ENCODE measurements at regions not wholly inside any gene's neighbourhood (a gene's known extent, or its start where the extent isn't known, plus 50 kb on each side); places are given as distances from the start of the nearest gene placed in this dataset.
A peak's percentile ranks its signal among the peaks of the same experiment; 100 is the strongest.

DNA sequence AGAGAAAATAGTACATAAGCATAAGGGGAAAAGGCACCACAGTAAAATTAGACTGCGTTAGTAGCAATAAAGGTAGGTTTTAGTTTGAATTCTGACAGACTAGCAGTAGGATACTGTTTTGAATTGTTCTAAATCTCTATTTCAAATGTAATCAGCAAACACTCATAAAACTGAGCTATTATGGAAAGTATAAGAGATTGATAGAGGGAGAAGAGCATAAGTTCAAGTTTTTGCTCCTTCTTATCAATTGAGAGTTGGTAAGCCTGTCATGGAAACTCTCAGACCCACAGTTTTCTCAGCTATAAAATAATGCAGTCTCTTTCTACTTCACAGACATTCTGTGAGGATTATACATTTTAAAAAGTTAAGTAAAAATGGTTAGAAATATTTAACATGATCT lies 840.2 kb upstream of the CNTN5 start:
- H3K4me3 ChIP-seq (ENCODE audit: low read depth, low read length): no peak overlapping the region
- no peak for DNase-seq
- no peak overlapping the region for H3K27ac ChIP-seq
- no peaks in the 10 kb centered on the region for H3K36me3 ChIP-seq (replicated peaks)
- TF ChIP-seq, protein P1, sequence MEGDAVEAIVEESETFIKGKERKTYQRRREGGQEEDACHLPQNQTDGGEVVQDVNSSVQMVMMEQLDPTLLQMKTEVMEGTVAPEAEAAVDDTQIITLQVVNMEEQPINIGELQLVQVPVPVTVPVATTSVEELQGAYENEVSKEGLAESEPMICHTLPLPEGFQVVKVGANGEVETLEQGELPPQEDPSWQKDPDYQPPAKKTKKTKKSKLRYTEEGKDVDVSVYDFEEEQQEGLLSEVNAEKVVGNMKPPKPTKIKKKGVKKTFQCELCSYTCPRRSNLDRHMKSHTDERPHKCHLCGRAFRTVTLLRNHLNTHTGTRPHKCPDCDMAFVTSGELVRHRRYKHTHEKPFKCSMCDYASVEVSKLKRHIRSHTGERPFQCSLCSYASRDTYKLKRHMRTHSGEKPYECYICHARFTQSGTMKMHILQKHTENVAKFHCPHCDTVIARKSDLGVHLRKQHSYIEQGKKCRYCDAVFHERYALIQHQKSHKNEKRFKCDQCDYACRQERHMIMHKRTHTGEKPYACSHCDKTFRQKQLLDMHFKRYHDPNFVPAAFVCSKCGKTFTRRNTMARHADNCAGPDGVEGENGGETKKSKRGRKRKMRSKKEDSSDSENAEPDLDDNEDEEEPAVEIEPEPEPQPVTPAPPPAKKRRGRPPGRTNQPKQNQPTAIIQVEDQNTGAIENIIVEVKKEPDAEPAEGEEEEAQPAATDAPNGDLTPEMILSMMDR (IDR thresholded peaks at IDR 0.05; ENCODE audit: low read depth, low read length, missing control alignments): no peak
- in situ Hi-C loops (cut with HindIII; ENCODE audit: low pct_ligation_motif_present, low sequenced_read_pairs): no loop called here
- H3K27me3 ChIP-seq (replicated peaks): no peaks in the 10 kb centered on the region

DNA sequence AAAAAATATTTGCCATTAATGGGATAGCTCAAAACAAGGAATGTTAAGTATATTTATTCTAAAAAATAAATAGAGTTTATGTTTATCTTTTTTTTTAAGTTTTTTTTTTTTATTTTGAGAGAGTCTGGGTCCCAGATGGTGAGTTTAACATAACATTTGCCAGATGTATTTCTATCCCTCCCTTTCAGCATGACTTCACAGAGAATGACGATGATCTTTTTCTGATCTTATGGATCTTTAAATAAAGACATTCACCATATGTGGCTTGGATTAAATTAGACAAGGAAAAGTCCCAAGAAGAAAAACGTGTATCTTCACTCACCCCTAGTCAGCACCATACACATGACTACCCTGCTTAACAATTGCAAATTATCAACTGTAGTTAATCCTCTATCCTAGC lies 839.8 kb upstream of the CNTN5 start:
- in situ Hi-C loops (cut with HindIII; ENCODE audit: low pct_ligation_motif_present, low sequenced_read_pairs): no loop called here
- TF ChIP-seq, protein P1 (IDR thresholded peaks at IDR 0.05; ENCODE audit: low read depth, low read length, missing control alignments): no peak
- no peaks in the 10 kb centered on the region for H3K36me3 ChIP-seq (replicated peaks)

DNA sequence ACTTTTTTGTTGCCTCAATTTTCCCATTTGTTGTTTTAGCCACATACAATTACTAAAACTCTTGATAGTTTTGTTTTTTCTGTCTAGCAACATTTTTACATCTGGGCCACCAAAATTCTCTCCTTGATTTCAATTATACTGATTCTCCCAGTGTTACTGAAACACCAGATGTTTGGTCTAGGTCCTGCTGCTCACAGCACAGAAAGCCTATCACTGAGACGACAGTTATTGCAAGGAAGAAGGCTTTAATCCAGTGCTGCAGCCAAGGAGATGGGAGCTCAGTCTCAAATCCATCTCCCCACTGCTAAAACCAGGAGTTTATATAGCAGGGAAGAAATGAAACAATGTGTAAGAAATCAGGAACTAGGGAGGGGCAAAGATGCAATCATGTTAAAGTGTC lies 837.7 kb upstream of the CNTN5 start:
- TF ChIP-seq, protein P1 (IDR thresholded peaks at IDR 0.05; ENCODE audit: low read depth, low read length, missing control alignments): no peak
- H3K36me3 ChIP-seq (replicated peaks): no peaks in the 10 kb centered on the region
- no peak for DNase-seq
- H3K27ac ChIP-seq: no peak overlapping the region
- H3K4me3 ChIP-seq (ENCODE audit: low read depth, low read length): no peak overlapping the region
- in situ Hi-C loops (cut with HindIII; ENCODE audit: low pct_ligation_motif_present, low sequenced_read_pairs): no loop called here
- no peaks in the 10 kb centered on the region for H3K27me3 ChIP-seq (replicated peaks)

More for the DNA sequence above, 839.8 kb upstream of the CNTN5 start:
- H3K27ac ChIP-seq: no peak overlapping the region
- H3K27me3 ChIP-seq (replicated peaks): no peaks in the 10 kb centered on the region
- no peak for DNase-seq
- no peak overlapping the region for H3K4me3 ChIP-seq (ENCODE audit: low read depth, low read length)

DNA sequence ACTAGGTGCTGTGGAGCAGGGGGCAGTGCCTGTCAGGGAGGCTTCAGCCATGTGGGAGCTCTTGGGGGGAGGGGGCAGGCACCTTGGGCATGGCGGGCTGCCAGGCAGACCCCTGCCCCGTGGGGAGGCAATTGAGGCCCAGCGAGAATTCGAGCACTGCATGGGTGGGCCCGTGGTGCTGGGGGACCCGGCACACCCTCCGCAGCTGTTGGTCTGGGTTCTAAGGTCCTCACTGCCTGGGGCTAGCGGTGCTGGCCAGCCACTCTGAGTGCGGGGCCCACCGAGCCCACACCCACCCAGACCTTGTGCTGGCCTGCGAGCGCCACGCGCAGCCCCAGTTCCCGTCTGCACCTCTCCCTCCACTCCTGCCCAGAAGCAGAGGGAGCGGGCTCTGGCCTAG lies 835.5 kb upstream of the CNTN5 start:
- no peak overlapping the region for H3K27ac ChIP-seq
- H3K27me3 ChIP-seq (replicated peaks): no peaks in the 10 kb centered on the region
- DNase-seq: no peak
- no peaks in the 10 kb centered on the region for H3K36me3 ChIP-seq (replicated peaks)
- in situ Hi-C loops (cut with HindIII; ENCODE audit: low pct_ligation_motif_present, low sequenced_read_pairs): no loop called here
- TF ChIP-seq, protein P1 (IDR thresholded peaks at IDR 0.05; ENCODE audit: low read depth, low read length, missing control alignments): no peak
- no peak overlapping the region for H3K4me3 ChIP-seq (ENCODE audit: low read depth, low read length)

DNA sequence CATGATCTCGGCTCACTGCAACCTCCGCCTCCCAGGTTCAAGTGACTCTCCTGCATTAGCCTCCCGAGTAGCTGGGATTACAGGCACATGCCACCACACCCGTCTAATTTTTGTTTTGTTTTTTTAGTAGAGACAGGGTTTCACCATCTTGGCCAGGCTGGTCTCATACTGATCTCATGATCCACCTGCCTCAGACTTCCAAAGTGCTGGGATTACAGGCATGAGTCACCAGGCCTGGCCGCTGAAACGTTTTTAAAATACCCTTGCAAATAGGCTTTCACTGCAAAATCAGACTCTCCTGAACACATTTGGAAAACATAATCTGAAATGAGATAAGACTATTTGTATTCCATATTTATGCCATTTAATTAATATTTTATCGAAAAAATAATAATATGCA lies 826.1 kb upstream of the CNTN5 start:
- H3K36me3 ChIP-seq (replicated peaks): no peaks in the 10 kb centered on the region
- TF ChIP-seq, protein P1 (IDR thresholded peaks at IDR 0.05; ENCODE audit: low read depth, low read length, missing control alignments): no peak
- in situ Hi-C loops (cut with HindIII; ENCODE audit: low pct_ligation_motif_present, low sequenced_read_pairs): no loop called here
- H3K27me3 ChIP-seq (replicated peaks): no peaks in the 10 kb centered on the region
- no peak overlapping the region for H3K4me3 ChIP-seq (ENCODE audit: low read depth, low read length)
- H3K27ac ChIP-seq: no peak overlapping the region
- DNase-seq: peak; percentile 35

DNA sequence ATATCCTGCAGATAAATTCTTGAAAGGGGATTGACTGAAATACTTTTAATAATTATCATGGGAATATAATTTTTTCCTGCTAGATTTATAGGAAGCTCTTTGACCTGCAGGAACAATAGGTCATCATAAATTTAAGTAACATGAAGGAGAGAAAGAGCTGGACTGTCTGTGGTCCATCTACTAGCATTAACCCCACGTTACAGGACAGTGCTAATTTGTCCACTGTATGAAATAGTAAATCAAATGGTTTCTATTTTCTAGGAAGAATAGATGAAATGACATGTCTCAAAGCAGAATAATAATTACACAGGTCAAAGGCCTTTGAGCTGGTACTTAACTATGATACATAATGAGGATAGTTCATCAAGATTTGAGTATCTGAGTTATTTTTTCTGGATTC lies 825.4 kb upstream of the CNTN5 start:
- DNase-seq: no peak
- no peaks in the 10 kb centered on the region for H3K27me3 ChIP-seq (replicated peaks)
- TF ChIP-seq, protein P1 (IDR thresholded peaks at IDR 0.05; ENCODE audit: low read depth, low read length, missing control alignments): no peak
- H3K27ac ChIP-seq: no peak overlapping the region
- in situ Hi-C loops (cut with HindIII; ENCODE audit: low pct_ligation_motif_present, low sequenced_read_pairs): no loop called here
- H3K4me3 ChIP-seq (ENCODE audit: low read depth, low read length): no peak overlapping the region
- no peaks in the 10 kb centered on the region for H3K36me3 ChIP-seq (replicated peaks)

All from brain microvascular endothelial cell (primary cell).